GM08714 (cell line): ENCODE measurements at regions not wholly inside any gene's neighbourhood (a gene's known extent, or its start where the extent isn't known, plus 50 kb on each side); places are given as distances from the start of the nearest gene placed in this dataset.
"Not testable (repeated sequence)": the region's sequence is repeated elsewhere in the genome, so short reads cannot be mapped to it uniquely, and the experiment has no call there.

Experiments used
- H3K4me3 ChIP-seq: fragments of 200-500 bp; sonication (Bioruptor generic); 2 replicates; pipeline ENCODE4 v1.5.1; 2014; ENCODE audit warnings: mild to moderate bottlenecking, low read length, inconsistent platforms
- ZNF274 ChIP-seq: IDR thresholded peaks from 2 replicates; pipeline ENCODE4 v1.6.1; 2012; ENCODE audit warnings: mild to moderate bottlenecking, low read depth, low read length

- TF ChIP-seq ZNF274: no peak
- H3K4me3 ChIP-seq: no peak overlapping the region
Observed at GRCh38 chr13:40343550-40344269, 322.7 kb downstream of the FOXO1 start.

- no peak for TF ChIP-seq ZNF274
- H3K4me3 ChIP-seq: no peak overlapping the region
Observed at GRCh38 chr13:40344270-40345148, 321.9 kb downstream of the FOXO1 start.

DNA sequence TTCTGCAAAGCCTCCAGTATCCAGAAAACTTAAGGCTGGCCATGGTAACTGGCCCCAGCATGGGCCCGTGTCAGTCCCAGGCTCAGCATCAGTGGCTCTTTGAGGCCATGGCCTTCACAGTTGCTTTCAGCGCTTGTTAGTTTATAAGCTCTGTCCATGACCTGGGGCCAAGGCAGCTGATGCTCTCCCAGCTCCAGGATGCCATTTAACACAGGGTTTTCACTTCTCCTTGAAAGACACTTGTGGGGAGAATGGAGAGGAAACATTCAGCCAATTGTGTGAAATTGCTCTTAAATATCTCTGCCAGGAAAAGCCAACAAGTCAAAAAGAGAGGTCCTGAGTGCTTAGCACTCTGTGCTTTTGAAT lies 321.3 kb downstream of the FOXO1 start:
- no peak for TF ChIP-seq ZNF274

DNA sequence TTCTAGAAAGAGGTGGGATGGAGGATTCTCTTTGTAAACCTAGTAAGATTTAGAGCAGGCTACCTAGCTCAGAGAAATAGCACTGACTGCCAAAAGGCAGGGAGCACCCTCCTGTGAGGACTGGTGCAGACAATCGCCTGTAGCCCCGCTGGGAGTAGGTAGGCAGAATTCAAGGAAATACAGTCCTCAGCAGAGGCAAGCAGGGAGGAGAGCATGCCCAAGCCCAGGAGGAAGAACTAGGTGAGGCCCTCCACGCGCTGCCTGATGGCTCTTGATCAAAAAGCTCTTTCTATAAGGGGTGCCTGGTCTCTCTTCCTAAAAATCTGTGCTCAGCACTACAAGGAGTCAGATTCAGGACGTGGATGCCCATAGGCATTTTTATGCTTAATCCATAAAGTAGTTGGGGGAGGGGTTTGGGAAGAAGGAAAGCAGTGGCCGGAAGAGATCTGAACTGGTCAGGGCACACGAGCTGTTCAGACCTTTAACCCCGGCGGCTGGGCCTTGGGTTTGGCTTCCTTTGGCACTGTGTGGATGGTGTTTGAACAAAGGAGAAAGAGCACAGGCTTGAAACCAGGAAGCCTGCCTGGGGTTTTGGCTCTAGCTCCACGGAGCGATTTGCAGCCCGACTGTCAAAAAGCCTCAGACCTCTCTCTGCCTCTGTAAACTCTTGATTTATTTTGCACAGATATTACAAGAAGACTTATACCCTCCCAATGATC lies 320.6 kb downstream of the FOXO1 start:
- no peak for TF ChIP-seq ZNF274
- no peak overlapping the region for H3K4me3 ChIP-seq

More for the DNA sequence above, 321.3 kb downstream of the FOXO1 start:
- no peak overlapping the region for H3K4me3 ChIP-seq

GRCh38 chr13:40346592-40346991 lies 319.8 kb downstream of the FOXO1 start:
- no peak overlapping the region for H3K4me3 ChIP-seq
- no peak for TF ChIP-seq ZNF274

DNA sequence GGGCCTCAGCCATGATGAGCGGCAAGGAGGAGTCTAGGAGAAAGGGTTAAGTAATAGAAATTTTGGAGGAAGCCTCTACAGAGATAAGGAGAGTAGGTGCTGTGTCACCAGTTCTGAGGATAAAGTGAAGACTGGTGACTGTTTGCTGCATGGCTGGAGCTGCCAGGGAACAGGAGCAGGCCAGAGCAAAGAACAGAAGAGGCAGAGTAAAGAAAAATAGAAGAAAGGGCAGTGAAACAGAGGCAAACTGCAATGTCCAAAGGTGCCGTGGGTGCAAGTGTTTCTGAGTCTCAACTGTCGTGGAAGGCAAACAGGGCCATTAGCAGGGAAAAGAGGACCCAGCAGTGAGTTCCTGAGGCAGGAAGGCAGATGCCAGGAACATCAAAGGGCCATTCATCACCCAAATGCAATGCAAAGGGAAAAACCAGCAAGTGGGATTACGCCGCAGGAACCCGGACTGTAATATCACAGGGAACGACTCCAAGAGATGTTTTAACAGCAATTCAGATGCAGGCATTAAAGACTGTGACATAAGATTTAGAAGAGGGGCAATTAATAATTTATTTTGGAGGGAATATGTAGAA lies 318.3 kb downstream of the FOXO1 start:
- H3K4me3 ChIP-seq: no peak overlapping the region
- no peak for TF ChIP-seq ZNF274

DNA sequence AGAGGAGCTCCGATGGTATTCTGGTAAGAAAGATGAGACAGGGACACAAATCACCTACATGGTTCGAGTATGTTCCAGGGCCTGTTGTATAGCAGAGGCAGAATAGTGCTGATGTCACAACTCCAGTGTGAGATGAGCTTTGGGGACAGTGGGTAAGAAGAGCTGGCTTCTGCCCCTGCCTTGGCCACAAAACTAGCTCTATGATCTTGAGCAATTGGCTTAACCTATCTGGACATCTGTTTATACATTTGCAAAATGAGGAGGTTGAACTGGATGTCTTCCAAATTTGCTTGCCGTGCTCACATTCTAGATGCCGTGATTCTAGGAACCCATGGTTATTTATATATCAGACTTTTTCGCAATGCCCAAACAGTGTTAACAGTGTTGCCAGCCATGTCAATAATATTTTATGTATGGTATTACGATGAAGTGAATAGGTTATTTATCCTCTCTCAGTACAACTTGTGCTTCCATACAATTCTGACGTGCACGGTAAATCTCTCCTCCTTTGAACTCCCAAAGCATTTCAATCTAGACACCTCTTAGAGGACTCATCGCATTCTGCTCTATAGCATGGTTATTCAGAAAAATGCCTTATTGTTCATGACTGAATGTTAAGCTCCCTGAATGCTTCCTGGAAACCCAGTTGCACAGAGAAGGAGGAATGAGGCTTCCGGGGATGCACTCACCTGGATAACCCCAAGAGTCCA lies 316.0 kb downstream of the FOXO1 start:
- no peak for TF ChIP-seq ZNF274

GRCh38 chr13:40351537-40352379 lies 314.7 kb downstream of the FOXO1 start:
- no peak overlapping the region for H3K4me3 ChIP-seq
- TF ChIP-seq ZNF274: no peak

More for the DNA sequence above, 316.0 kb downstream of the FOXO1 start:
- H3K4me3 ChIP-seq: no peak overlapping the region

- TF ChIP-seq ZNF274: no peak
- no peak overlapping the region for H3K4me3 ChIP-seq
Observed at GRCh38 chr13:40352380-40352778, 314.1 kb downstream of the FOXO1 start.

DNA sequence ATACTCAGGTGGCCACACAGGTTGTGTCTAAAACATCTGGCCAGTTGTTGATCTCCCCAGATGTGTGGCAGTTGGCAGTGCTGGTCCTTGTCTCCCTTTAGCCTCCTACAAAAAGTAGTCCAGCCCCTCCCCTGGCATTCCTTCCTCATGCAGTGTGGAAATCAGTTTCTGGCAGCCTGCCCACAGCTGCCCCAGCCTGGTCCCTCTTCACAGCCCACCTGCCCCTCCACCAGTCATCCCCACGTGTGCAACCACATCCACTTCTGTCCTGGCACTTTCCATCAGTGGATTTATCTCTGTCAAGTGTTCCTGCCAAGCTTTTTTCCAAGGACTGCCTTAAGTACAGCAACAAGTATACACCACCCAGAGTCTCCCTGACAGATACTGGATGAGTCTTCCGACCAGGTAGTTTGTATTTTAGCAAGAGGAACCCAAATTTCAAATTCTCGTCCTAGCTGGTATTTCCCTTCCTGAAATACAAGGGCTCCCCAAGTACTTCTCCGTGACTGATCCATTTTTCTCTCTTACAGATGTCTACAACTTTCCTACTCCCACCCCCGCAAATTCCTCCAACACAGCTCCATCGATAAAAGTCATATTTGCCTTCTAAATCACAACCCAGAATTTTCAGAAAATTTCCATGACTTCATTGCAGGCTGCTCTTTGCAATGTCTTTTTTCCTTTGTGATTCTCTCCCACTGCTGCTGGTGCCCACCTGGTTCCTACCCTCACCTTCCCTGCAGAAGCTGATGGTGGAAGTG lies 313.5 kb downstream of the FOXO1 start:
- TF ChIP-seq ZNF274: no peak

GRCh38 chr13:40355126-40355724 lies 311.2 kb downstream of the FOXO1 start:
- no peak overlapping the region for H3K4me3 ChIP-seq
- no peak for TF ChIP-seq ZNF274

More for the DNA sequence above, 313.5 kb downstream of the FOXO1 start:
- no peak overlapping the region for H3K4me3 ChIP-seq

DNA sequence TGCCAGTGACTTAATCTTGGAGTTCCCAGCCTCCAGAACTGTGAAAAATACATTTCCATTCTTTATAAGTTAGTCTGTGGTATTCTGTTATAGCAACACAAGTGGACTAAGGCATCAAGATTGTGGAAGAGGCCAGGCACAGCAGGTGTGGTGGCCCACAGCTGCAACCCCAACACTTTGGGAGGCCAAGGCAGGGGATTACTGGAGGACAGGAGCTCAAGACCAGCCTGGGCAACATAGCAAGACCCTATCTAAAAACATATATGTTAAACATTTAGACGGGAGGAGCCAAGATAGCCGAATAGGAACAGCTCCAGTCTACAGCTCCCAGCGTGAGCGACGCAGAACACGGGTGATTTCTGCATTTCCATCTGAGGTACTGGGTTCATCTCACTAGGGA lies 310.4 kb downstream of the FOXO1 start:
- no peak for TF ChIP-seq ZNF274
- H3K4me3 ChIP-seq: no peak overlapping the region

DNA sequence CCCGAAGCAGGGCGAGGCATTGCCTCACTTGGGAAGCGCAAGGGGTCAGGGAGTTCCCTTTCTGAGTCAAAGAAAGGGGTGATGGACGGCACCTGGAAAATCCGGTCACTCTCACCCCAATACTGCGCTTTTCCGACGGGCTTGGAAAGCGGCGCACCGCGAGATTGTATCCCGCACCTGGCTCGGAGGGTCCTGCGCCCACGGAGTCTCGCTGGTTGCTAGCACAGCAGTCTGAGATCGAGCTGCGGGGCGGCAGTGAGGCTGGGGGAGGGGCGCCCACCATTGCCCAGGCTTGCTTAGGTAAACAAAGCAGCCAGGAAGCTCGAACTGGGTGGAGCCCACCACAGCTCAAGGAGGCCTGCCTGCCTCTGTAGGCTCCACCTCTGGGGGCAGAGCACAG lies 310.0 kb downstream of the FOXO1 start:
- H3K4me3 ChIP-seq: not testable (repeated sequence)
